K562 (cell line): ENCODE measurements at regions not wholly inside any gene's neighbourhood (a gene's known extent, or its start where the extent isn't known, plus 50 kb on each side); places are given as distances from the start of the nearest gene placed in this dataset.
"Not testable (repeated sequence)": the region's sequence is repeated elsewhere in the genome, so short reads cannot be mapped to it uniquely, and the experiment has no call there.

Experiments used
- ATAC-seq: fragments of 200-7000 bp; cut with Tn5 transposase; 3 replicates; pipeline ENCODE4 v1.9.1; 2020; ENCODE audit warnings: moderate library complexity
- BruUV-seq: library from RNA; stranded (reverse); fragments of 400-500 nt; replicated peaks from 2 replicates; lab custom pipeline; 2021; lab: Mats Ljungman, UMichigan
- CTCF ChIA-PET: fragments of 300-600 bp; formaldehyde crosslinking; extraction: SDS; loops from one replicate; lab custom pipeline; 2021; ENCODE audit warnings: low intra/inter-chr PET ratio; lab: Yijun Ruan, JAX
- POLR2A ChIA-PET: fragments of 300-600, 350-650 bp; sonication (Branson Sonifier 250); formaldehyde crosslinking; extraction: SDS; loops from one replicate; lab custom pipeline; 2021; ENCODE audit warnings: antibody characterized with exemption, inconsistent platforms; lab: Yijun Ruan, JAX
- DNase-seq, 4 experiments: peaks; one replicate each; pipeline versions ENCODE4 v3.0.0 to v3.0.0-alpha.2; 2011 to 2018; ENCODE audit warnings: low spot score in 3 of 4, mixed read lengths in 3 of 4; ENCODE audit errors: extremely low read depth in 1 of 4
- FAIRE-seq: peaks from 2 replicates; lab custom pipeline; 2011; peaks lifted over from hg19 to GRCh38; lab: Jason Lieb, UNC
- H2AFZ ChIP-seq: 2 replicates; pipeline ENCODE4 v1.6.0; 2011; ENCODE audit warnings: low read depth, low read length, control low read depth, inconsistent platforms
- H3K27ac ChIP-seq: fragments of 200-600 bp; 3 replicates; pipeline ENCODE4 v1.8.0; 2011; ENCODE audit warnings: low read depth, mild to moderate bottlenecking, control low read depth, inconsistent platforms, low read length, moderate library complexity, mixed read lengths; ENCODE audit errors: extremely low read depth
- H3K27me3 ChIP-seq, 2 experiments: fragments of 300-600 bp in 1 of 2; 2 replicates in 1 of 2; 3 replicates in 1 of 2; pipeline versions ENCODE4 v1.6.0 to v1.8.0; 2011; ENCODE audit warnings: inconsistent platforms in 2 of 2, low read length in 2 of 2, mild to moderate bottlenecking in 1 of 2, mixed read lengths in 1 of 2, moderate library complexity in 1 of 2; ENCODE audit not compliant: control insufficient read depth in 2 of 2, insufficient read depth in 2 of 2
- H3K36me3 ChIP-seq: fragments of 300-600 bp; 3 replicates; pipeline ENCODE4 v1.8.0; 2011; ENCODE audit warnings: mild to moderate bottlenecking, low read length, inconsistent platforms; ENCODE audit not compliant: control insufficient read depth, insufficient read depth
- H3K4me1 ChIP-seq, 2 experiments: fragments of 200-600 bp in 1 of 2; replicated peaks in 1 of 2; 2 replicates in 1 of 2; 3 replicates in 1 of 2; pipeline versions ENCODE4 v1.5.1 to v1.8.0; 2011; ENCODE audit warnings: inconsistent platforms in 2 of 2, low read length in 2 of 2, mild to moderate bottlenecking in 1 of 2, mixed read lengths in 1 of 2, moderate library complexity in 1 of 2; ENCODE audit not compliant: control insufficient read depth in 2 of 2, insufficient read depth in 2 of 2
- H3K4me2 ChIP-seq: 2 replicates; pipeline ENCODE4 v1.6.1; 2011; ENCODE audit warnings: low read length, control low read depth, inconsistent platforms, mixed read lengths; ENCODE audit not compliant: insufficient read depth
- H3K4me3 ChIP-seq: fragments of 200-600 bp; sonication (generic), shearing (Covaris generic); 2 replicates; pipeline ENCODE4 v1.5.1; 2016; ENCODE audit warnings: control low read depth, inconsistent platforms
- H3K79me2 ChIP-seq: fragments of 200-600 bp; 3 replicates; pipeline ENCODE4 v1.8.0; 2011; ENCODE audit warnings: low read length, inconsistent platforms; ENCODE audit not compliant: control insufficient read depth, insufficient read depth
- H3K9ac ChIP-seq, 2 experiments: 2 replicates each; pipeline versions ENCODE4 v1.6.0 to v1.6.1; 2011; ENCODE audit warnings: low read depth in 2 of 2, low read length in 2 of 2, control low read depth in 1 of 2, inconsistent platforms in 1 of 2, mild to moderate bottlenecking in 1 of 2, mixed read lengths in 1 of 2; ENCODE audit not compliant: insufficient read depth in 1 of 2
- H3K9me1 ChIP-seq: one replicate; pipeline ENCODE4 v1.6.0; 2011; ENCODE audit warnings: inconsistent platforms, mild to moderate bottlenecking, low read length, moderate library complexity; ENCODE audit not compliant: control insufficient read depth, insufficient read depth
- H3K9me3 ChIP-seq: replicated peaks from 2 replicates; pipeline ENCODE4 v1.5.1; 2011; ENCODE audit warnings: low read depth, low read length, inconsistent platforms; ENCODE audit not compliant: control insufficient read depth, insufficient read depth
- H4K20me1 ChIP-seq: replicated peaks from 2 replicates; pipeline ENCODE4 v1.6.1; 2011; ENCODE audit warnings: low read length, inconsistent platforms, mixed read lengths; ENCODE audit not compliant: control insufficient read depth, insufficient read depth
- HNRNPUL1 ChIP-seq: fragments of 200-400 bp; formaldehyde crosslinking; IDR thresholded peaks from 2 replicates; pipeline ENCODE4 v1.6.1; 2017; ENCODE audit warnings: low read length
- RBBP5 ChIP-seq: fragments of 200-600 bp; sonication (generic); IDR thresholded peaks from 2 replicates; pipeline ENCODE4 v1.6.1; 2012; ENCODE audit warnings: borderline replicate concordance, mild to moderate bottlenecking, low read length, control low read depth, inconsistent platforms; ENCODE audit not compliant: insufficient read depth, poor library complexity, severe bottlenecking
- TCFL5 ChIP-seq: fragments of 250-450 bp; sonication (Bioruptor Pico); conservative IDR thresholded peaks from 2 replicates; pipeline ENCODE4 v1.6.1; 2021; ENCODE audit warnings: mild to moderate bottlenecking, moderate library complexity, matching md5 sums
- TFAP4 ChIP-seq: sonication (generic); formaldehyde crosslinking; IDR thresholded peaks from 2 replicates; pipeline ENCODE4 v1.8.0; 2022; ENCODE audit warnings: missing genetic modification reagents, mild to moderate bottlenecking, moderate library complexity, borderline replicate concordance
- THRAP3 ChIP-seq: fragments of 450-650 bp; IDR thresholded peaks from 2 replicates; pipeline ENCODE4 v1.6.1; 2016; ENCODE audit warnings: mild to moderate bottlenecking, inconsistent platforms, borderline replicate concordance
- ZNF133 ChIP-seq: fragments of 250-450 bp; sonication (Bioruptor Pico); IDR thresholded peaks from 2 replicates; pipeline ENCODE4 v1.4.0; 2020; ENCODE audit warnings: mild to moderate bottlenecking
- WGBS: fragments of 100-300 bp; shearing (Covaris generic); methylation state at CpG from one replicate; pipeline ENCODE4 v1.1.6; 2016; ENCODE audit warnings: low coverage, mixed read lengths; ENCODE audit not compliant: insufficient coverage; ENCODE audit errors: missing lambda C conversion rate; 5-methylcytosine and 5-hydroxymethylcytosine counted together
- in situ Hi-C: fragments of 300-500 bp; cut with MboI; formaldehyde crosslinking; loops from 4 replicates; pipeline ENCODE4 v1.15.0; 2018; ENCODE audit warnings: inconsistent platforms, mixed read lengths
- intact Hi-C: fragments of 100-400 bp; cut with micrococcal nuclease; formaldehyde crosslinking; loops from 2 replicates; pipeline ENCODE4 v1.14.2; 2022

GRCh38 chr4:123007679-123008078, 85.3 kb upstream of the NUDT6 start:
- POLR2A ChIA-PET, result no interaction called here

DNA sequence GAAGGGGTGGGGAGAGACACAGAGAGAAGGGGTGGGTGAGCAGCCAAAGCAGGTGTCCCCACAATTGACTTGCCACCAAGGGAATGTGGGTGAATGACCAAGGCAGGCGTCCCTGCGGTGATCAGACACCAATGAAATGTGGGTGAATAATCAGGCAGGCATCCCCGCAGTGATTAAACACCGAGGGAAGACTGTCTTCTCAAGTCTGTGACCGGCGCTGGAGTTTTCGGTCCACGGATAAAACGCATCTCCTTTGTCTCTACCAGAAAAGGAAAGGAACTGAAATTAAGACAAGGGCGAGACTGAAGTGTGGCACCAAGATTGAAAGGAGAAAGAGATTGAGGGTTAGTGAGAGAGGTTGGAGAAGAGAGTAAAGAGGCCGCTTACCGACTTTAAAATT, 90.0 kb upstream of the NUDT6 start:
- CTCF ChIA-PET, H3K9me1 ChIP-seq, intact Hi-C loops, H3K79me2 ChIP-seq, H3K4me1 ChIP-seq, DNase-seq, H2AFZ ChIP-seq, BruUV-seq, FAIRE-seq, H4K20me1 ChIP-seq, H3K4me2 ChIP-seq, H3K27ac ChIP-seq, H3K9ac ChIP-seq, H3K9me3 ChIP-seq, POLR2A ChIA-PET, ATAC-seq, H3K27me3 ChIP-seq, H3K4me3 ChIP-seq, in situ Hi-C loops: not testable (repeated sequence)
- peaks cover 19% of the 10 kb centered on the region; the same call in 2 of the 3 replicates for H3K36me3 ChIP-seq
- 93% methylated on average over 5 of the region's 12 CpGs for WGBS

More at GRCh38 chr4:123007679-123008078, 85.3 kb upstream of the NUDT6 start:
- no TSS peak for BruUV-seq
- H4K20me1 ChIP-seq, result no peaks in the 10 kb centered on the region
- ATAC-seq (no peak), FAIRE-seq (no peak), DNase-seq (no peak)
- H3K9ac ChIP-seq, result no peak overlapping the region
- H3K4me2 ChIP-seq, result no peak overlapping the region
- no peak overlapping the region for H3K4me3 ChIP-seq
- H3K9me1 ChIP-seq, result no peaks in the 10 kb centered on the region
- CTCF ChIA-PET, result no interaction called here
- no peak overlapping the region for H3K27ac ChIP-seq
- H3K27me3 ChIP-seq, result no peaks in the 10 kb centered on the region
- no peaks in the 10 kb centered on the region; a peak in 1 of 5 replicates for H3K4me1 ChIP-seq
- intact Hi-C loops, result no loop called here
- peaks cover 16% of the 10 kb centered on the region; the same call in 2 of the 3 replicates for H3K36me3 ChIP-seq
- TF ChIP-seq HNRNPUL1, result no peak
- no peak for TF ChIP-seq TCFL5
- no peak for TF ChIP-seq THRAP3
- no peak for TF ChIP-seq RBBP5
- no peak for TF ChIP-seq ZNF133 (CRISPR knock-in tag)
- no peak for TF ChIP-seq TFAP4
- in situ Hi-C loops, result no loop called here
- no peak overlapping the region for H2AFZ ChIP-seq
- H3K9me3 ChIP-seq, result no peaks in the 10 kb centered on the region
- peaks cover 11% of the 10 kb centered on the region; the same call in 1 of the 3 replicates for H3K79me2 ChIP-seq
